ENCODE measurements at regions not wholly inside any gene's neighbourhood (a gene's known extent, or its start where the extent isn't known, plus 50 kb on each side); places are given as distances from the start of the nearest gene placed in this dataset.

DNA sequence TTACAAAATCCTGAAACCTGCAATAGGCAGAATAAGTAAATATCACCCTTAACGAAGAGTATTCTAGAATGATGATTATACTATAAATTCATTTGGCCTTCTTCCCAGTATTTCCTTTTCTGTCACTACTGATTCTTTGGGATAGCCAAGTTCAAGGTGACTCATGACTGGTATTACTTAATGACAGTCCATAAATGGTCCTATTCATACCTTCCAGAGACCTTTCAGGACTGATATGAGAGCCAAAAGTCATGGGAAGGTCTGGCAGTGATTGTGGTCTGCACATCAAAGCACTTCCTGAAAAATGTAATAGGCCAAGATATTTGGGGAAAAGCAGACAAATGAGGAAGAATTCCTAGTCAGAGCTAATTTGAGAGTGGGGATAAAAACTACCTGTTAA lies 239.6 kb upstream of the FAM47A start:
- H3K4me1 Mint-ChIP-seq = no peaks in the 10 kb centered on the region
- no peak overlapping the region for H3K4me3 Mint-ChIP-seq
- H3K27me3 Mint-ChIP-seq (ENCODE audit: low read depth) = no peaks in the 10 kb centered on the region
- H3K27ac Mint-ChIP-seq = no peak overlapping the region
- peaks cover 2% of the 10 kb centered on the region for H3K9me3 Mint-ChIP-seq
- no peaks in the 10 kb centered on the region for H3K36me3 Mint-ChIP-seq (ENCODE audit: low read depth)
- TF ChIP-seq CTCF (IDR thresholded peaks at IDR 0.05; ENCODE audit: unreplicated experiment in 3 of 3) = no peak

DNA sequence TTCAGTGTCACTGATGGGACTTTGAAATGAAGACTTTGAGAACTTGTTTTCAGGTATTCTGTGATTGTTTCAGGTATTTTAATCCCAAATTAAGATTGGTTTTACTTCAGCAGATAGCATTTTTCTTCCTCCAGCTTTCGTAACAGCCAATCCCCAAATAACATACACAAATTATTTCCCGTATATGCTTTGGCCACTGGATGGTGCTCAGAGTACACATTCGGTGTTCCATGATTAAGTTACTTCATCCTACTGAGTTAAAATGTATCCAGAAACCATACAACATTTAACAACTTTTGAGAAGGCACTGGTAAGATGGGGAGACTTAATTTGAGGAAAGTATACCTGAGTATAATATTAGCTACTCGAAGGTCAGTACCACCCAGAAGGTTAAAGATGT lies 233.4 kb upstream of the FAM47A start:
- no peaks in the 10 kb centered on the region for H3K27me3 Mint-ChIP-seq (ENCODE audit: low read depth)
- H3K4me3 Mint-ChIP-seq = no peak overlapping the region
- no peaks in the 10 kb centered on the region for H3K4me1 Mint-ChIP-seq
- TF ChIP-seq CTCF (IDR thresholded peaks at IDR 0.05; ENCODE audit: unreplicated experiment in 3 of 3) = peak; percentile 52 to 61 (median 54)
- no peaks in the 10 kb centered on the region for H3K36me3 Mint-ChIP-seq (ENCODE audit: low read depth)
- H3K9me3 Mint-ChIP-seq = no peaks in the 10 kb centered on the region
- H3K27ac Mint-ChIP-seq = no peak overlapping the region

DNA sequence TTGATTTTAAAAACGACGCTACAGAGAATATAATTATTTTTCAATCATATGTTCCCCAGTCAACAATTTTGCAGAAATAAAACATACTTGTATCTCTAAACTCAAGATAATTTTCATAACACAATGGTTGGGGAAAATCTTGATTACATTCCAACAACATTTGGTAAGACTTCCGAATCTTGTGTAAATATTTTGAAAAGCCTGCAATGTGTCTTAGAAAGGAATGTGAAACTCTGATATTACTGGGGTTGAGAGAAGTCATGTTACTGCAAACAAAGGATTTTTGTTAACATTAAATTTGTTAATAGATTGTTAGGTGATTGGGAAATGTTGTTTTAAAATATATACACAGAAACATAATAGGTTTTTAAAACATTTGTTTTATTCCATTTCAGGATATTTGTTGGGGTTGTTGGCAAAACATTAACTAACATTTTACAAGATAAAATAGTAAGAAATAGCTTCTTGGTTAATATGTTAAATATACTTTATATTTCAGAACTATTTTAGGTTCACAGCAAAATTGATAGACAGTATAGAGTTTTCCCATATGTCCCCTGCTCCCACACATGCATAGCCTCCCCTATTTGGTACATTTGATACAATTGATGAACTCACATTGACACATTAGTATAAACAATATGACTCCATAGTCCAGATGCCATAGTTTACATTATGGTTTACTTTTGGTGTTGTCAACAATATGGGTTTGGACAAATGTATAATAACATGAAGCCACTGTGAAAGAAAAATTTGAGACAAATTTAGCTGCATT lies 218.6 kb upstream of the FAM47A start:
- no peak for TF ChIP-seq CTCF (IDR thresholded peaks at IDR 0.05; ENCODE audit: unreplicated experiment in 3 of 3)
- H3K4me1 Mint-ChIP-seq = no peaks in the 10 kb centered on the region
- no peaks in the 10 kb centered on the region for H3K27me3 Mint-ChIP-seq (ENCODE audit: low read depth)
- H3K9me3 Mint-ChIP-seq = no peaks in the 10 kb centered on the region
- no peaks in the 10 kb centered on the region for H3K36me3 Mint-ChIP-seq (ENCODE audit: low read depth)
- peak overlapping the region in 2 of 3 experiments; percentile 1 to 43 for H3K27ac Mint-ChIP-seq
- no peak overlapping the region for H3K4me3 Mint-ChIP-seq

- Mint-ChIP-seq H3K9me3 (peaks cover 5% of the 10 kb centered on the region), H3K27ac (no peak overlapping the region), H3K4me1 (no peaks in the 10 kb centered on the region), H3K36me3 (ENCODE audit: low read depth) (no peaks in the 10 kb centered on the region), H3K27me3 (ENCODE audit: low read depth) (no peaks in the 10 kb centered on the region), H3K4me3 (no peak overlapping the region)
- TF ChIP-seq CTCF (IDR thresholded peaks at IDR 0.05; ENCODE audit: unreplicated experiment in 3 of 3) = no peak
Measured at GRCh38 chrX:34343001-34343400, 210.9 kb upstream of the FAM47A start.

- no peak overlapping the region for H3K27ac Mint-ChIP-seq
- H3K27me3 Mint-ChIP-seq (ENCODE audit: low read depth) = peaks cover 4% of the 10 kb centered on the region
- TF ChIP-seq CTCF (IDR thresholded peaks at IDR 0.05; ENCODE audit: unreplicated experiment in 3 of 3) = no peak
- no peak overlapping the region for H3K4me3 Mint-ChIP-seq
- no peaks in the 10 kb centered on the region for H3K36me3 Mint-ChIP-seq (ENCODE audit: low read depth)
- peaks cover 5% of the 10 kb centered on the region for H3K9me3 Mint-ChIP-seq
- no peaks in the 10 kb centered on the region for H3K4me1 Mint-ChIP-seq
Measured at GRCh38 chrX:34341814-34342213, 209.7 kb upstream of the FAM47A start.

- peaks cover 4% of the 10 kb centered on the region for H3K27me3 Mint-ChIP-seq (ENCODE audit: low read depth)
- peak in 1 of 3 experiments; percentile 24 for TF ChIP-seq CTCF (IDR thresholded peaks at IDR 0.05; ENCODE audit: unreplicated experiment in 3 of 3)
- peaks cover 5% of the 10 kb centered on the region for H3K9me3 Mint-ChIP-seq
- no peak overlapping the region for H3K27ac Mint-ChIP-seq
- no peaks in the 10 kb centered on the region for H3K36me3 Mint-ChIP-seq (ENCODE audit: low read depth)
- no peak overlapping the region for H3K4me3 Mint-ChIP-seq
- no peaks in the 10 kb centered on the region for H3K4me1 Mint-ChIP-seq
Measured at GRCh38 chrX:34341258-34341657, 209.1 kb upstream of the FAM47A start.
